HG03039 (cell line): ENCODE measurements at regions not wholly inside any gene's neighbourhood (a gene's known extent, or its start where the extent isn't known, plus 50 kb on each side); places are given as distances from the start of the nearest gene placed in this dataset.

Experiments used
- ATAC-seq: cut with Tn5 transposase; IDR thresholded peaks from one replicate; pipeline ENCODE4 v1.9.1; 2021; ENCODE audit warnings: mild to moderate bottlenecking, moderate library complexity; ENCODE audit not compliant: unreplicated experiment

DNA sequence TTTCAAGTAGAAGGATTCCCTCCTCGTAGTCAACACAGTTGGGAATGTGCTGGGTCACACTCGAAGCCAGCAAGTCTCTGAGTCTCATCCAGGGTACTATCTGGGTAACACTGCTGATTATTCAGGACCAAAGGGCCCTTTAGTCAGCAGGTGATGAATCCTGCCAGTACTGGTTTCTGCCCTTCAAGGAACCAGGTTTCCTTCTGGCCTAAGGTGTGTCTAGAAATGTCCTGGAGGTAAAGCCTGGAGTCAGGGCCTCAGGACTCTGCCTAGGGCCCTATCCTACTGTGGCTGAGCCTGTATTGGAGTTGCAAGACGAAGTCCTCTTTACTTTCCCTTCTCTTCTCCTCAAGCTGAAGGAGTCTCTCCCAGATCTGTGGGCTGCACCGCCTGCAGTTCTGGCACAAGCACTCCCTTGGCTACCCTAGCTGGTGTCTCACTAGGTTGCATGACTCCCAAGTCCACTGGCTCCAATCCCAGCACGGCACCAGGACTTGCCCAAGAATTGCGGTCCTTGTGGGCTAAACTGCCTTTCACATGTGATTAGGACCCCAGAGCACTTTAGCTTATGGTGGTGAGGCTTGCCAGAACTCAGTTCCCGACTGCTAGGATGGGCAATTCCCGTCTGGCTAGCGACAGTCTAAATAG lies 193.7 kb upstream of the PDE3A start:
- no peak for ATAC-seq

- no peak for ATAC-seq
Observed at GRCh38 chr12:20175704-20176388, 192.5 kb upstream of the PDE3A start.

- no peak for ATAC-seq
Observed at GRCh38 chr12:20181416-20182180, 186.7 kb upstream of the PDE3A start.

DNA sequence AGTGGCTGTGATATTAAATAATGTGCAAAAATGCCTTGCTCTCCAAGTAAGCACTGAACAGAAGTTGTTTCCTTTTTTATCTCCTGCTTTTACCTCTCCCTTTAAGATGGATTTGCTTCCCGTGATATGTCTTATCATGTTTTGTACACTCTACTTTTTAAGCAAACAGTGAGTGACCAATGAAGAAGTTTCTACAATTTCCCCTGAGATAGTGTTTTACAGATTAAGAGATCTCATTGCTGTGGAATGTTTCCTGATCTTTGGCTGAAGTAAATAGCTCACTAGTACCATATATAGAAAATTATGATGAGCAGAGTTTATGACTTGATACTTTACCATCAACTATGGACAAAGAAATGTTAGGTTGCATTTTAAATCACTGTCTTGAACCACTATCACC lies 184.8 kb upstream of the PDE3A start:
- no peak for ATAC-seq

DNA sequence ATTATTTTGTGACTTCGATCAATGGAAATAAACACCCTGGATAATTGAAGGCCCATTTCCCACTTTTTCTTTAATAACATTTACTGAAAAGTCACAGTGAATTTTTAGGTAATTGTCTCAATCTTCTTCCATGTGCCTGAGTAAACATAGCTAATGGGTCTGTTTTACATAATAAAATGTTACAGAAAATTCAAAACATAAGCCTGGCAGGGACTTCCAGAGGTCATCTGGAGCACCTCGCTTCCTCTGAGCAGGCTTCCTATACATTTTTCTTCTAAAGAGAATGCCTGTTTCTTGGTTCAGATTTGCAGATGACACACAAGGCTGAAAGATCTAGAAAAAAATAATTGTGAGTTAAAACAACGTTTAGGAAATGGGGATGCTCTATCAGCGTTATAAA lies 183.8 kb upstream of the PDE3A start:
- no peak for ATAC-seq

DNA sequence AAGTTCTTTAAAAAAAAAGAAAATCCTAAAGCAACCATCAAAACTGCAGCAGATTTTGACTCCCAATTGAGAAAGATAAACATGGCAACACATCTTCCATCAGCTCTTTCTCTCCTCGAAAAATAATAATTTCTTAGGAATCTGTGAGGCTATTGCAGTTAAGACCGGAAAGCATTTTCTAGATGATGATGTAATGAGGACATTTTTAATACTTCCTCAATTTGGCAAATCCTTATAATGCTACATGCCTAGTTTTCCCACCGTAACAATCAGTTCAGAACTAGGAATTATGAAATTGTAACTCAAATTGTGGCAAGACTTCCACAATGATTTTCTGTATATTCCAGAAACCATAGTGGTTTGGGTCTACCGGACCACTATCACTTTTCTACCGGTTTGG lies 180.9 kb upstream of the PDE3A start:
- no peak for ATAC-seq

DNA sequence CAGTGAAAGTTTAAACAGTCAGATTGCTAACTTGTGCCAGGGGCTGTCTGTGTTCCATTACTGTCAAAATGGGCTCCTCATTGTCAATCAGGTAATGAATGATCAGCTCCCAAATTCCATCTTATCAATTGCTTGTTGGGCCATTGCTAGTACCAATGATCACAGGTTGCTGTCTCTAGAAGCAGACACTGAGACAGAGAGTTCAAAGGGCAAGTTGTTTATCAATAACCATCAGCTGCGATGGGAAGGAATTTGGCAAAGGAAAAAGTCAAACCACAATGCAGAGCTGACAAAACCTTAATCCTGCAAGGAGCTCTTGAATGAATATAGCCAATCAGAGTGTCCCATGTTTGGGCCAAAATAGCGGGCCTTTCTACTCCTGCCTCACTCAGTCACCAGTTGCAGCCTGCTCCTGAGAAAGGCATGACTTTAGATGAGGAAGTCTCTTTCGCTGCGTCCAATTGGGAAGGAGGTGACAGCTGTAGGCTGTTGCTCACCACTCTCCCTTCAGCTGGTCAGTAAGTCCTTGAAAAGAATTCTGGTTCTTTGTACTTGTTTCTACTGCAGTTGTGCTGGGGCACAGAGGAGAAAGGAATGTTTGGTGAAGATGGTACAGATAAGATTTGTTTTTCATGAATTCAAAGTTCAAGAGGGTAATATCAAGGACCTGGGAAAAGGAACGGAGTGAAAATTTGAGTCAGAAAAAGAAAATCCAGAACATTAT lies 179.2 kb upstream of the PDE3A start:
- no peak for ATAC-seq

GRCh38 chr12:20189767-20190166 lies 178.6 kb upstream of the PDE3A start:
- no peak for ATAC-seq

- ATAC-seq: no peak
Observed at GRCh38 chr12:20194171-20194570, 174.2 kb upstream of the PDE3A start.

DNA sequence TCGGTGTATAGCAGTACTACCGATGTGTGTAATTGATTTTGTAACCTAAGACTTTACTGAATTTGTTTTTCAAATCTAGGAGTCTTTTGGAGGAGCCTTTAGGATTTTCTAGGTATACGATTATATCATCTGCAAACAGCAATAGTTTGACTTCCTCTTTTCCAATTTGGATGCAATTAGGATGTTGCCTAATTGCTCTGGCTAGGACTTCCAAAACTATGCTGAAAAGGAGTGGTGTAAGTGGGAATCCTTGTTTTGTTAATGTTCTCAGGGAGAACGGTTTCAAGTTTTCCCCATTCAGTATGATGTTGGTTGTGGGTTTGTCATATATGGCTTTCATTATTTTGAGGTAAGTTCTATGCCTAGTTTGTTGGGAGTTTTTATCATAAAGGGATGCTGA lies 171.6 kb upstream of the PDE3A start:
- no peak for ATAC-seq

GRCh38 chr12:20197411-20197810 lies 170.9 kb upstream of the PDE3A start:
- ATAC-seq: no peak

DNA sequence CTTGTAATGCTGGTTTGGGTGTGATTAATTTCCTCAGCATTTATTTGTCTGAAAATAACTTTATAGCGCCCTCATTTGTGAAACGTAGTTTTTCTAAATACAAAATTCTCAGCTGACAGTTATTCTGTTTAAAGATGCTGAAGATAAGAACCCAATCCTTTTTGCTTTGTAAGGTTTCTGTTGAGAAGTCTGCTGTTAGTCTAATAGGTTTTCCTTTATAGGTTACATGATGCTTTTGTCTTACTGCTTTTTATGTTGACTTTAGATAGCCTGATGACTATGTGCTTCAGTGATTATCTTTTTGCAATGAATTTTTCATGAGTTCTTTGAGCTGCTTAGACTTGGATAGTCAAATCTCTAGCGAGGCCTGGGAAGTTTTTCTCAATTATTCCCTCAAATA lies 168.6 kb upstream of the PDE3A start:
- ATAC-seq: no peak

GRCh38 chr12:20201733-20202132 lies 166.6 kb upstream of the PDE3A start:
- no peak for ATAC-seq

DNA sequence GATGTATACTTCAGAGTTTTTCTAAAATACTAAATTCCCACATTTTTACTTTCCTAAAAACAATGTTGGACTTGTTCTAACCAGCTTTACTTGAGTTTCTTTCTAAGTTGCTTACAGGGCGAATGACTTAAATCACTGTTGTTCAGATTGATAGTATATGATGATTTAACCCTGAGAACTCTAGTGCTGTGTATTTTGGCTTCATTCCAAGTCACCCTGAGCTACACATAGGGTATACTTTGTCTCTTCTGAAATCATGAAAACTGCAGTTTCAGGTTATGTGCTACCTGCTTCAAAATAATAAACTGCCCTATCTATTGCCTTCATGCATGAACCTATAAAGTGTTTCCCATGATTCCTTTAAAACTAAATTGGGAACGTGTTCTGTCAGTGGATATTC lies 162.5 kb upstream of the PDE3A start:
- ATAC-seq: no peak

DNA sequence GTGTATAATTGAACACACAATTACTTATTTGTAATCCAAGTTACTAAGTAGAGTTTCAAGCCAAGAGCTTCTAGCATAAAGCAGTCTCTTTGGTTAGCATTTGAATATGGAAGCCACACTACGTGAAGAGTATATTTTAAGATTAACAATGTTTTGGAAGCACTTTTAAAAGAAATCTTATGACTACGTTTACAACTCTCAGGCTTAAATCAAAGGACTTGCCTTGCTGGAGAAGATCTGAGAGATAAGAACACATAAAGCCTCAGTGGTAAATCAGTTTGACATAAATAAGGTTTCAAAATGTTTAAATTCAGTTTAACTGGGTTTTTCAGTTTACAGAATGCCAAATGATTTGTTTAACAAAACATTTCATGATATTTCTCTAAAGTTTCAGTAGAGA lies 161.9 kb upstream of the PDE3A start:
- no peak for ATAC-seq

DNA sequence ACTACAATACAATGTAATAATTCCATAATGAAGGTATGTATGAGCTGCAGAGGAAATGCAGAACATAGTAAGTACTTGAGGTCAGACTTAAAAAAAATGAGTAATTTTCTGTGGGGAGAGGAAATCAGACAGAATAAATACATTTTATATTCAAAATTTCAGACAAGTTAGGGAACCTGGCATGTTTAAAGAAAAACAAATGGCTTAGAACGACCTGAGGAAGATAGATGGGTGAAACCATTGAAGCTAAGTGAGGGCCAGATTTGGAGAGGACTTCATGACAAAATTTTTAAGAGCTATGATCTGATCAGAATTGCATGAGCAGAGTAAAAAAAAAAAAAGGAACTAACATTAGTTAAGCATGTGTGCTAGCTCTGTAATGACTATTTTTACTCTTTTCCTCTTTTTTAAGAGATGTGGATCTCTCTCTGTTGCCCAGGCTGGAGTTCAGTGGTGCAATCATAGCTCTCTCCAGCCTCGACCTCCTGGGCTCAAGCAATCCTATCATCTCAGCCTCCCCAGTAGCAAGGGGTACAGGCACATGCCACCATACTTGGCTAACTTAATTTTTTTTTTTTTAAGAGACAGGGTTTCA lies 157.6 kb upstream of the PDE3A start:
- no peak for ATAC-seq

GRCh38 chr12:20211541-20211940 lies 156.8 kb upstream of the PDE3A start:
- ATAC-seq: no peak

DNA sequence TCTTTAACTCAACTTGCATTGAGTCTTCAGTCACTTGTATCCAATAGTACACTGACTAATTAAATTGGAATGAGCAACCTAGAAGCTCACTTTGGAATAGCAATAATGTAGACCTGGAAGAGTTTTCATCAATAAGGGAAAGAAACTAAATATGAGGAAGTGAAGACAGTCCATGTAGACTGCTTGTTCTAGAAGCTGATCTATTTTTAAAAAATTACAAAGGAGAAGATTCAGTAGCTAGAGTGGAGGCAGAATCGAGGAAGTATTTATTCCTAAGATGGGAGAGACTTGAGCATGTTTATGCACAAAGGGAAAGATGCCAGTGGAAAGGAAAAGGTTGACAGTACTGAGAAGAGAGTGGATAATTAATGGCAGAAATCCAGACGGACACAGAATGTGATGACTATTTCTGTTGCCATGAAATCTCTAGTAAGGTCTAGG lies 156.3 kb upstream of the PDE3A start:
- no peak for ATAC-seq

- no peak for ATAC-seq
Observed at GRCh38 chr12:20212658-20213555, 155.4 kb upstream of the PDE3A start.
